ENCODE measurements at regions not wholly inside any gene's neighbourhood (a gene's known extent, or its start where the extent isn't known, plus 50 kb on each side); places are given as distances from the start of the nearest gene placed in this dataset.
"Not testable (repeated sequence)": the region's sequence is repeated elsewhere in the genome, so short reads cannot be mapped to it uniquely, and the experiment has no call there.

DNA sequence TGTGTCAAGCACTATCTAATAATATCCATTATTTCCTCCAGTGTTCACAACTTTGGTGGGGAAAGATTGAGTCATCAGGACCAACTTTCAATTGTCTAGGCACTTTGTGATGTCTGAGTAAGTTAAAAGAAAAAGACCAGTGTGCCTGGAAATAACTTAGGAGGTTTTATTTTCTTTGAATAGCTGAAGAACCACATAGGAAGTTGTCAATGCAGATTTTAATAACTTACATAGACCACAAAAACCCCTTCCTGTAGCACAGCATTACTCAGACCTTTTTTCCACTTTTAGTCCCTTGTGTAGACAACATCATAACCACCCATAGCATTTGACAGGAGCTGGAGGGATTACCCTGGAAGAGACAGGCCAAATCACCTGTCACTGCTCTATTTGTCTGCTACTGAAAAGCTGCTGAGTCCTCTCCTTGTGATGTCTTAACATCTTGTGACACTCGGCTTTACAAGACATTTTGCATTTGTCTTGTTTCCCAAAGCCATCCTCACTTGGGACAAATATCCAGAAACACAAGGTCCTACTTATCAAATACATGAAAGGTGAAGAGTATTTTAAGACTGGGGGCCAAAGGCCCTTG, 241.5 kb upstream of the PTER start:
- H3K36me3 Mint-ChIP-seq (ENCODE audit: insufficient read depth, unreplicated experiment) = no peaks in the 10 kb centered on the region
- H3K9me3 Mint-ChIP-seq (ENCODE audit: unreplicated experiment) = peaks cover 9% of the 10 kb centered on the region
- H3K27ac Mint-ChIP-seq (ENCODE audit: low read depth, unreplicated experiment) = no peak overlapping the region
- no peak overlapping the region for H3K4me3 Mint-ChIP-seq (ENCODE audit: unreplicated experiment)
- CTCF ChIA-PET = interaction anchor here (0.7 to 0.8 kb wide), 2 partner anchors 350 to 390 kb away, joined by 3 read pairs; no protein-coding TSS in a partner anchor
- H3K4me1 Mint-ChIP-seq (ENCODE audit: insufficient read depth, unreplicated experiment) = peaks cover 7% of the 10 kb centered on the region
- H3K27me3 Mint-ChIP-seq (ENCODE audit: insufficient read depth, unreplicated experiment) = no peaks in the 10 kb centered on the region
- intact Hi-C loops (cut with micrococcal nuclease) = no loop called here
- no peak for DNase-seq (ENCODE audit: unreplicated experiment)
- no TSS peak for BruUV-seq (replicated peaks)
- POLR2A ChIA-PET = no interaction called here
- TF ChIP-seq, protein P1, sequence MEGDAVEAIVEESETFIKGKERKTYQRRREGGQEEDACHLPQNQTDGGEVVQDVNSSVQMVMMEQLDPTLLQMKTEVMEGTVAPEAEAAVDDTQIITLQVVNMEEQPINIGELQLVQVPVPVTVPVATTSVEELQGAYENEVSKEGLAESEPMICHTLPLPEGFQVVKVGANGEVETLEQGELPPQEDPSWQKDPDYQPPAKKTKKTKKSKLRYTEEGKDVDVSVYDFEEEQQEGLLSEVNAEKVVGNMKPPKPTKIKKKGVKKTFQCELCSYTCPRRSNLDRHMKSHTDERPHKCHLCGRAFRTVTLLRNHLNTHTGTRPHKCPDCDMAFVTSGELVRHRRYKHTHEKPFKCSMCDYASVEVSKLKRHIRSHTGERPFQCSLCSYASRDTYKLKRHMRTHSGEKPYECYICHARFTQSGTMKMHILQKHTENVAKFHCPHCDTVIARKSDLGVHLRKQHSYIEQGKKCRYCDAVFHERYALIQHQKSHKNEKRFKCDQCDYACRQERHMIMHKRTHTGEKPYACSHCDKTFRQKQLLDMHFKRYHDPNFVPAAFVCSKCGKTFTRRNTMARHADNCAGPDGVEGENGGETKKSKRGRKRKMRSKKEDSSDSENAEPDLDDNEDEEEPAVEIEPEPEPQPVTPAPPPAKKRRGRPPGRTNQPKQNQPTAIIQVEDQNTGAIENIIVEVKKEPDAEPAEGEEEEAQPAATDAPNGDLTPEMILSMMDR (IDR thresholded peaks at IDR 0.05; ENCODE audit: unreplicated experiment) = no peak

DNA sequence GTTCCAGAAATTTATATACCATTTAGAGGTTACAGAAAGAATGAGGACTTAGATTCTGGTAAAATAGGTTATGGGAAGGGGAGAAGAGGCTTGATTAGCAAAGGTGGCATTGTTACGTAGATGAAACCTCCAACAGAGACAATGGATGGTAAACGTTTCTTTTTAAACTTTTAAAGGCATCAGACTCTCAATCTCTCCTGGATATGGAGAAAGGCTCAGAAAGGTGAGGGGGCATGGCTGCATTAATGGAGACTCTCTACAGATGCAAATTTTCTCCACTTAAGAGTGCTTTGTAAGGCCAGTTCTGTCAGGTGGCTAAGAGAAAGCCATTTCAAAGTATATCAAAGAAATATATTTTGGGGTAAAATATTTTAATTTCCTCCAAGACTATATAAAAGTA, 240.9 kb upstream of the PTER start:
- H3K27ac Mint-ChIP-seq (ENCODE audit: low read depth, unreplicated experiment) = no peak overlapping the region
- peaks cover 9% of the 10 kb centered on the region for H3K9me3 Mint-ChIP-seq (ENCODE audit: unreplicated experiment)
- peaks cover 7% of the 10 kb centered on the region for H3K4me1 Mint-ChIP-seq (ENCODE audit: insufficient read depth, unreplicated experiment)
- no peak for DNase-seq (ENCODE audit: unreplicated experiment)
- ChIA-PET CTCF (no interaction called here), POLR2A (no interaction called here)
- H3K4me3 Mint-ChIP-seq (ENCODE audit: unreplicated experiment) = no peak overlapping the region
- no peaks in the 10 kb centered on the region for H3K27me3 Mint-ChIP-seq (ENCODE audit: insufficient read depth, unreplicated experiment)
- BruUV-seq (replicated peaks) = no TSS peak
- intact Hi-C loops (cut with micrococcal nuclease) = no loop called here
- H3K36me3 Mint-ChIP-seq (ENCODE audit: insufficient read depth, unreplicated experiment) = no peaks in the 10 kb centered on the region
- TF ChIP-seq, protein P1 (IDR thresholded peaks at IDR 0.05; ENCODE audit: unreplicated experiment) = no peak

DNA sequence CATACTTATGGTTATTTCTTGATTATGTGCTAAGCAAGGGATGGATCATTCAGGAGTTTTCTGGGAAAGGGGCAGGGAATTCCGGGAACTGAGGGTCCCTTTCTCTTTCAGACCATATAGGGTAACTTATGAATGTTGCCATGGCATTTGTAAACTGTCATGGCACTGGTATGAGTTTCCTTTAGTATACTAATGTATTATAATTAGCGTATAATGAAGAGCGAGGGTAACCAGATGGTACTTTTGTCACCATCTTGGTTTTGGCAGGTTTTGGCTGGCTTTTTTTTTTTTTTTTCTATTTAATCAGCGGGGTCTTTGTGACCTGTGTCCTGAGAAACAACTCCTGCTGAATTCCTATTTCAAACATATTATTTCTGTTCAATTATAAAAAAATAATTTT, 237.6 kb upstream of the PTER start:
- H3K4me1 Mint-ChIP-seq (ENCODE audit: insufficient read depth, unreplicated experiment) = peaks cover 7% of the 10 kb centered on the region
- no peaks in the 10 kb centered on the region for H3K27me3 Mint-ChIP-seq (ENCODE audit: insufficient read depth, unreplicated experiment)
- intact Hi-C loops (cut with micrococcal nuclease) = no loop called here
- no peak overlapping the region for H3K27ac Mint-ChIP-seq (ENCODE audit: low read depth, unreplicated experiment)
- ChIA-PET POLR2A (no interaction called here), CTCF (no interaction called here)
- peaks cover 15% of the 10 kb centered on the region for H3K9me3 Mint-ChIP-seq (ENCODE audit: unreplicated experiment)
- DNase-seq (ENCODE audit: unreplicated experiment) = no peak
- no TSS peak for BruUV-seq (replicated peaks)
- TF ChIP-seq, protein P1 (IDR thresholded peaks at IDR 0.05; ENCODE audit: unreplicated experiment) = no peak
- H3K4me3 Mint-ChIP-seq (ENCODE audit: unreplicated experiment) = no peak overlapping the region
- H3K36me3 Mint-ChIP-seq (ENCODE audit: insufficient read depth, unreplicated experiment) = no peaks in the 10 kb centered on the region

DNA sequence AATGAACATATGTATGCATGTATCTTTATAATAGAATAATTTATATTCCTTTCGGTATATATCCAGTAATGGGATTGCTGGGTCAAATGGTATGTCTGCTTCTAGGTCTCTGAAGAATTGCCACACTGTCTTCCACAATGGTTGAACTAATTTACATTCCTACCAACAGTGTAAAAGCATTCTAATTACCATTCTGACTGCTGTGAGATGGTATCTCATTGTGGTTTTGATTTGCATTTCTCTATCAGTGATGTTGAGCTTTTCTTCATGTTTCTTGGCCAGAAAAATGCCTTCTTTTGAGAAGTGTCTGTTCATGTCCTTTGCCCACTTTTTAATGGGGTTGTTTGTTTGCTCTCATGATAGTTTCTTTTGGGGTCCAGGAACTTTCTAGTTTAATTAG, 213.2 kb upstream of the PTER start:
- BruUV-seq (replicated peaks); DNase-seq (ENCODE audit: unreplicated experiment); H3K4me1 Mint-ChIP-seq (ENCODE audit: insufficient read depth, unreplicated experiment); CTCF ChIA-PET; POLR2A ChIA-PET; H3K27me3 Mint-ChIP-seq (ENCODE audit: insufficient read depth, unreplicated experiment); H3K27ac Mint-ChIP-seq (ENCODE audit: low read depth, unreplicated experiment); H3K4me3 Mint-ChIP-seq (ENCODE audit: unreplicated experiment); H3K36me3 Mint-ChIP-seq (ENCODE audit: insufficient read depth, unreplicated experiment); intact Hi-C loops (cut with micrococcal nuclease): not testable (repeated sequence)
- H3K9me3 Mint-ChIP-seq (ENCODE audit: unreplicated experiment) = peaks cover 23% of the 10 kb centered on the region

DNA sequence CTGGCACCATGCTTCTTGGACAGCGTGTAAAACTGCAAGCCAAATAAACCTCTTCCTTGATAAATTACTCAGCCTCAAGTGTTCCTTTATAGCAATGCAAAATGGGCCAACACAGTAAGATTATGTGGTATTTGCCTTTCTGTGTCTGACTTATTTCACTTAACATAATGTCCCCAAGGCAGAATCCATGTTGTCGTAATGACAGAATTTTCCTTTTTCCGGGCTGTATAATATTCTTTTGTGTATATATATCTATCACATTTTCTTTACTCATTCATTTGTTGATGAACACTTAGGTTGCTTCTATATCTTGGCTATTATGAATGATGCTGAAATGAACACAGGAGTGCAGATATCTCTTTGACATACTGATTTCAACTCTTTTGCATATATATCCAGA, 209.1 kb upstream of the PTER start:
- BruUV-seq (replicated peaks) = no TSS peak
- TF ChIP-seq, protein P1 (IDR thresholded peaks at IDR 0.05; ENCODE audit: unreplicated experiment) = no peak
- Mint-ChIP-seq H3K27me3 (ENCODE audit: insufficient read depth, unreplicated experiment) (peaks cover 20% of the 10 kb centered on the region), H3K9me3 (ENCODE audit: unreplicated experiment) (peaks cover 14% of the 10 kb centered on the region), H3K36me3 (ENCODE audit: insufficient read depth, unreplicated experiment) (no peaks in the 10 kb centered on the region), H3K27ac (ENCODE audit: low read depth, unreplicated experiment) (no peak overlapping the region), H3K4me3 (ENCODE audit: unreplicated experiment) (no peak overlapping the region), H3K4me1 (ENCODE audit: insufficient read depth, unreplicated experiment) (no peaks in the 10 kb centered on the region)
- ChIA-PET CTCF (no interaction called here), POLR2A (no interaction called here)
- no peak for DNase-seq (ENCODE audit: unreplicated experiment)
- intact Hi-C loops (cut with micrococcal nuclease) = no loop called here

Data from MCF 10A (cell line).